ENCODE measurements at regions not wholly inside any gene's neighbourhood (a gene's known extent, or its start where the extent isn't known, plus 50 kb on each side); places are given as distances from the start of the nearest gene placed in this dataset.
A peak's percentile ranks its signal among the peaks of the same experiment; 100 is the strongest.

DNA sequence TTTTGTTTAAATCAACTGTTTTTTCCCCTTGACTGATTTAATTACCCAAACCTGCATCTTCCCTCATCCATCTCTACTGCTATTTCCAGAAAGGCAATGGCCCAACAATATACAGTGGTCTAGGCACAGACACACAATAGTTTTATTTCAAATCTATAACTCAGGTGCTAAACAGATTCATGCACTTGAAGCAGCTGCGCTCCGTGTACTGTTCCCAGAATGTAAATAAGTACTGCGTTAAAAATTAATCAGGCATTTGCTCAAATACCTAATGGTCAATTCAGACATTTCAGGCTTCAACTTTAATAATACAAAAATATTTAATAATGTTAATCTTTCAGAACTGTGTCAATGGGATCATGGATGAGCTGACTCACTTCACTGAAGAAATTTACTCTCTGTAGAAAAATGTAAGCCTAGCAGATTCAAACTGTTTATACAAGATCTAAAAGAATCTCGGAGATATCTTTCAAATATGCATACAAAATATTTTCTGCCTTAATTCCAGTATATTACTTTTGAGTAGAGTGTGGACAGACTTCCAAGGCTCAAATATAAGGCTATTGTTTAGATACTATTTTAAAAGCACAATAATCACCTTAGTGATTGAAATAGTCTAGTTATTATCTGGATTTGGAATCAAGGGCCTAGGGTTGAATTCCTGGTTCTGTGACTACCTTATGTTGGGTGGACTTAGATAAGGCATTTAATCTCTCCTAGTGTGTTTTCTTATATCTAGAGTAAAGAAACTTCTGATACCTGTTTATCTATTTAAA is 97.4 kb upstream of the PSMD7 start:
- H3K27me3 Mint-ChIP-seq = no peaks in the 10 kb centered on the region
- peak overlapping the region; percentile 51 for H3K27ac Mint-ChIP-seq
- no peaks in the 10 kb centered on the region for H3K36me3 Mint-ChIP-seq (ENCODE audit: insufficient read depth)
- no peaks in the 10 kb centered on the region for H3K9me3 Mint-ChIP-seq (ENCODE audit: low read depth)
- H3K4me3 Mint-ChIP-seq (ENCODE audit: low read depth) = no peak overlapping the region
- TF ChIP-seq, protein P1, sequence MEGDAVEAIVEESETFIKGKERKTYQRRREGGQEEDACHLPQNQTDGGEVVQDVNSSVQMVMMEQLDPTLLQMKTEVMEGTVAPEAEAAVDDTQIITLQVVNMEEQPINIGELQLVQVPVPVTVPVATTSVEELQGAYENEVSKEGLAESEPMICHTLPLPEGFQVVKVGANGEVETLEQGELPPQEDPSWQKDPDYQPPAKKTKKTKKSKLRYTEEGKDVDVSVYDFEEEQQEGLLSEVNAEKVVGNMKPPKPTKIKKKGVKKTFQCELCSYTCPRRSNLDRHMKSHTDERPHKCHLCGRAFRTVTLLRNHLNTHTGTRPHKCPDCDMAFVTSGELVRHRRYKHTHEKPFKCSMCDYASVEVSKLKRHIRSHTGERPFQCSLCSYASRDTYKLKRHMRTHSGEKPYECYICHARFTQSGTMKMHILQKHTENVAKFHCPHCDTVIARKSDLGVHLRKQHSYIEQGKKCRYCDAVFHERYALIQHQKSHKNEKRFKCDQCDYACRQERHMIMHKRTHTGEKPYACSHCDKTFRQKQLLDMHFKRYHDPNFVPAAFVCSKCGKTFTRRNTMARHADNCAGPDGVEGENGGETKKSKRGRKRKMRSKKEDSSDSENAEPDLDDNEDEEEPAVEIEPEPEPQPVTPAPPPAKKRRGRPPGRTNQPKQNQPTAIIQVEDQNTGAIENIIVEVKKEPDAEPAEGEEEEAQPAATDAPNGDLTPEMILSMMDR (IDR thresholded peaks at IDR 0.05; ENCODE audit: unreplicated experiment) = no peak
- no peak for DNase-seq (ENCODE audit: low spot score, unreplicated experiment)
- peaks cover 6% of the 10 kb centered on the region for H3K4me1 Mint-ChIP-seq (ENCODE audit: low read depth)

DNA sequence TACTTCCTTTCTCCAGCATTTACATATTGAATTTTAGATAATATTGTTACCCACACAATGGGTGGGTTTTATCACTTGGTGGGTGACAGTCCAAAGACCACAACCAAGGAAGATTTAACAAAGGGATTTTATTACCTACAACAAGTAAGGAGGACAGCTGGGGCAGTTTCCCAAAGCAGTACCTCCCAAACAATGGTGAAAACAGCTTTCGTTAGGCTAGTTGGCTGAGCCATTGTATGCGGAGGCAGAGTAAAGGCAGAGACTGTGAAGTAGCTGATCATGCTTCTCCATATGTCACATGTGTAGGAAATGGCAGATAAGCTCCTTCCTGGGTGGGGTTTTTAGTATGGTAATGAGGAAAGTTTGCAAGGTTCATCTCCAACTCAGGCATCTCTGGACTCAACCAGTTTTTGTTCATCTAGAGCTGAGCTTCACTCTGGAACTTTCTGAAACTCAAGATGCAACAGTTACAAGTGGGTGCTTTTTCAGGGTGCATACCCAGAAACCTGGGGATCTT is 104.3 kb upstream of the PSMD7 start:
- Mint-ChIP-seq H3K36me3 (ENCODE audit: insufficient read depth) (peaks cover 3% of the 10 kb centered on the region), H3K4me1 (ENCODE audit: low read depth) (peaks cover 1% of the 10 kb centered on the region), H3K9me3 (ENCODE audit: low read depth) (peaks cover 21% of the 10 kb centered on the region), H3K4me3 (ENCODE audit: low read depth) (no peak overlapping the region), H3K27ac (no peak overlapping the region), H3K27me3 (no peaks in the 10 kb centered on the region)
- TF ChIP-seq, protein P1 (IDR thresholded peaks at IDR 0.05; ENCODE audit: unreplicated experiment) = no peak
- no peak for DNase-seq (ENCODE audit: low spot score, unreplicated experiment)

DNA sequence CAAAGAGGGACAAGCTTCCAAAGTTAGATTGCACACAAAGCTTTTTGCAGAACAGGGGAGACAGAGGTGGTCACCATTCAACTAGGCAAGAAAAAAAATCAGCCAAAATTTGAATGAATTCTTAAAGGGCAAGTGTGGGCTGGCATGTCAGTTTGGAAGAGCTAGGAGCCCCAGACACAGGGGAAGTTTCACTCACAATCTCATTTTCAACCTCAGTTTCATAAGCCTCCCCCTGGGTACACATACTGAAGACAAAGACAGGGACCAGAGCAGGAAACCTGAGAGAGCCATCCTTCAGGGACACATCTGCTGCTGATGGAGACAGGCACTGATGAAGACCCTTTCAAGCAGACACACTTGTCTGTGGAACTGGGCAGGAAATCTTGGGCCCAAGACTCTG is 106.3 kb upstream of the PSMD7 start:
- peaks cover 21% of the 10 kb centered on the region for H3K9me3 Mint-ChIP-seq (ENCODE audit: low read depth)
- DNase-seq (ENCODE audit: low spot score, unreplicated experiment) = no peak
- no peaks in the 10 kb centered on the region for H3K27me3 Mint-ChIP-seq
- no peak overlapping the region for H3K4me3 Mint-ChIP-seq (ENCODE audit: low read depth)
- no peak overlapping the region for H3K27ac Mint-ChIP-seq
- TF ChIP-seq, protein P1 (IDR thresholded peaks at IDR 0.05; ENCODE audit: unreplicated experiment) = no peak
- peaks cover 3% of the 10 kb centered on the region for H3K36me3 Mint-ChIP-seq (ENCODE audit: insufficient read depth)
- H3K4me1 Mint-ChIP-seq (ENCODE audit: low read depth) = peaks cover 1% of the 10 kb centered on the region

DNA sequence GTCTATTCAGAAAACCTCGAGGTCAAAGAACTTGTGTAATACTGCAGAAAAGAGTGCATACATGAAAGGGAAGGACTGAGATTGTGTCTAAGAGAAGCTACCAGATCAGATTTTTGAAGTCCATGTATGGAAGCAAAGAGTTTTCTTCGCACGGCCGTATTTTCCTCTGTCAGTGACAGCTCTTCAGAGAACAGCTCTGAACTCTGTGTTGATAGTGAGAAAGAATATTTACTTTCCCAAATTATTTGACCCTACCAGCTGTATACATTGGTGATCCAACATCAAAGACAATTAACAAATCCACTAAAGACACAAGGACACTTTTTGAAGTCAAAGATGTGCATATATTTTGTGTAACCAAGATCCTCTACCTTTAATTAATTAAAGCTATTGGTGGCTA is 107.8 kb upstream of the PSMD7 start:
- H3K4me3 Mint-ChIP-seq (ENCODE audit: low read depth) = no peak overlapping the region
- H3K36me3 Mint-ChIP-seq (ENCODE audit: insufficient read depth) = peaks cover 3% of the 10 kb centered on the region
- no peaks in the 10 kb centered on the region for H3K27me3 Mint-ChIP-seq
- H3K9me3 Mint-ChIP-seq (ENCODE audit: low read depth) = peaks cover 21% of the 10 kb centered on the region
- H3K4me1 Mint-ChIP-seq (ENCODE audit: low read depth) = peaks cover 1% of the 10 kb centered on the region
- no peak for DNase-seq (ENCODE audit: low spot score, unreplicated experiment)
- H3K27ac Mint-ChIP-seq = no peak overlapping the region
- TF ChIP-seq, protein P1 (IDR thresholded peaks at IDR 0.05; ENCODE audit: unreplicated experiment) = no peak

DNA sequence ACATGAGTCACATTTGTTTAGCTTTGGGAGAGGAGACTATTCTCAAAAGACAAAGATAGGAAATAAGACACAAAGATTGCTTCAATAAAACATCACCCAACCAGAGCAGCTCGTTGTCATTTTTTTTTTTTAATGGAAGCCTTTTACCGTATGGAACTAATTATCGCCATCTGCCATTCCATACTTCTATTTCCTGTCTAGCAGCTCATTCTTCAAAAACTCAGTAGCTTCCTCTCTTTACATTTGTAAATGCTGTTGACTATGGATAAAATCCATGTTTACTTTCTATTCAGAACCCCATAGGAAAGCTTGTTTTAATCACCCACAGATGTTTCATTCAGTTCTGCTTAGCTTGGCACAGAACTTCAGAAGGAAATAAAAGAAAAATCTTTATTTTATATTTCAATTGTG is 110.0 kb upstream of the PSMD7 start:
- peaks cover 2% of the 10 kb centered on the region for H3K36me3 Mint-ChIP-seq (ENCODE audit: insufficient read depth)
- no peaks in the 10 kb centered on the region for H3K27me3 Mint-ChIP-seq
- peaks cover 21% of the 10 kb centered on the region for H3K9me3 Mint-ChIP-seq (ENCODE audit: low read depth)
- H3K4me1 Mint-ChIP-seq (ENCODE audit: low read depth) = no peaks in the 10 kb centered on the region
- no peak overlapping the region for H3K27ac Mint-ChIP-seq
- no peak overlapping the region for H3K4me3 Mint-ChIP-seq (ENCODE audit: low read depth)
- no peak for DNase-seq (ENCODE audit: low spot score, unreplicated experiment)
- TF ChIP-seq, protein P1 (IDR thresholded peaks at IDR 0.05; ENCODE audit: unreplicated experiment) = no peak
